Activated CD4-positive, alpha-beta T cell treated with anti-CD3 and anti-CD28 coated beads, Interleukin-2, amount 10 ng/mL, durations not matched to agents 7 days and 5 days (primary cell): ENCODE measurements at regions not wholly inside any gene's neighbourhood (a gene's known extent, or its start where the extent isn't known, plus 50 kb on each side); places are given as distances from the start of the nearest gene placed in this dataset.

ENCODE experiments used
- CTCF ChIA-PET: fragments of 350-600 bp; sonication (Branson Sonifier 250); formaldehyde crosslinking; loops from one replicate; lab custom pipeline; 2021; ENCODE audit warnings: antibody characterized with exemption; lab: Charles Lee
- POLR2A ChIA-PET: fragments of 350-600 bp; sonication (Branson Sonifier 250); formaldehyde crosslinking; loops from one replicate; lab custom pipeline; 2021; ENCODE audit warnings: antibody characterized with exemption; lab: Charles Lee
- DNase-seq: peaks from one replicate; pipeline ENCODE4 v3.0.0-alpha.2; 2020
- H3K27ac Mint-ChIP-seq: one replicate; pipeline ENCODE4 v1.8.0; 2021; ENCODE audit warnings: mild to moderate bottlenecking, moderate library complexity, mixed read lengths
- H3K27me3 Mint-ChIP-seq: one replicate; pipeline ENCODE4 v1.8.0; 2021; ENCODE audit warnings: mixed read lengths
- H3K36me3 Mint-ChIP-seq: one replicate; pipeline ENCODE4 v1.8.0; 2021; ENCODE audit warnings: low read depth, mixed read lengths
- H3K4me1 Mint-ChIP-seq: one replicate; pipeline ENCODE4 v1.8.0; 2021; ENCODE audit warnings: mixed read lengths
- H3K4me3 Mint-ChIP-seq: one replicate; pipeline ENCODE4 v1.8.0; 2021; ENCODE audit warnings: mild to moderate bottlenecking, moderate library complexity, mixed read lengths
- H3K9me3 Mint-ChIP-seq: one replicate; pipeline ENCODE4 v1.8.0; 2021; ENCODE audit warnings: mixed read lengths

- no peak overlapping the region for H3K27ac Mint-ChIP-seq
- no peaks in the 10 kb centered on the region for H3K4me1 Mint-ChIP-seq
- ChIA-PET POLR2A (no interaction called here), CTCF (interaction anchor here (1.1 kb wide), 1 partner anchor 16 kb away, joined by 3 read pairs; no protein-coding TSS in a partner anchor)
- DNase-seq: no peak
- peaks cover 9% of the 10 kb centered on the region for H3K27me3 Mint-ChIP-seq
- no peaks in the 10 kb centered on the region for H3K9me3 Mint-ChIP-seq
- H3K36me3 Mint-ChIP-seq: no peaks in the 10 kb centered on the region
- no peak overlapping the region for H3K4me3 Mint-ChIP-seq
Observed at GRCh38 chr6:100103931-100104330, 109.9 kb upstream of the MCHR2 start.

DNA sequence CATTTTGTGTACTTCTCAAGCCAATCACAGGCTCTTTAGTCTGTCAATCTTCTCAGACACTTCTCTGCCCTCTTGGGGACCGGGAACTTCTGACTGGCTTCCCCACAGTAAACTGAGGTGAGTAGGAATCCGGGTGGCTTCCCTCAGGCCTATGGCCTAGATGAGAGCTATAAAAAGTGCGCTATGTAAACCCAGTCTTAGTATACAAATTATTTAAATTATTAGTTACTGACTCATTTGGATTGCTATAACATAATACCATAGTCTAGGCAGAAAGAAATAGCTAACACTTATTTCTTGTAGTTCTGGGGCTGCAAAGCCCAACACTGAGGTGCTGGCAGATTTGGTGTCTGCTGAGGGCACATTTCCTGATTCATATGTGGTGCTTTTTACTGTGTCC, 109.2 kb upstream of the MCHR2 start:
- ChIA-PET CTCF (interaction anchor here (1.1 kb wide), 1 partner anchor 16 kb away, joined by 3 read pairs; no protein-coding TSS in a partner anchor), POLR2A (no interaction called here)
- Mint-ChIP-seq H3K36me3 (no peaks in the 10 kb centered on the region), H3K27me3 (peaks cover 9% of the 10 kb centered on the region), H3K4me3 (no peak overlapping the region), H3K27ac (no peak overlapping the region), H3K4me1 (no peaks in the 10 kb centered on the region), H3K9me3 (no peaks in the 10 kb centered on the region)
- DNase-seq: no peak

- ChIA-PET POLR2A (no interaction called here), CTCF (no interaction called here)
- no peaks in the 10 kb centered on the region for H3K9me3 Mint-ChIP-seq
- H3K4me1 Mint-ChIP-seq: no peaks in the 10 kb centered on the region
- no peak overlapping the region for H3K4me3 Mint-ChIP-seq
- no peak for DNase-seq
- H3K27ac Mint-ChIP-seq: no peak overlapping the region
- H3K36me3 Mint-ChIP-seq: no peaks in the 10 kb centered on the region
- peaks cover 4% of the 10 kb centered on the region for H3K27me3 Mint-ChIP-seq
Observed at GRCh38 chr6:100101644-100102043, 107.6 kb upstream of the MCHR2 start.

- no peak for DNase-seq
- H3K9me3 Mint-ChIP-seq: no peaks in the 10 kb centered on the region
- H3K4me3 Mint-ChIP-seq: no peak overlapping the region
- no peak overlapping the region for H3K27ac Mint-ChIP-seq
- no peaks in the 10 kb centered on the region for H3K36me3 Mint-ChIP-seq
- no peaks in the 10 kb centered on the region for H3K27me3 Mint-ChIP-seq
- POLR2A ChIA-PET: no interaction called here
- H3K4me1 Mint-ChIP-seq: no peaks in the 10 kb centered on the region
- CTCF ChIA-PET: interaction anchor here (0.8 kb wide), 1 partner anchor 233 kb away, joined by 3 read pairs; no protein-coding TSS in a partner anchor
Observed at GRCh38 chr6:100100776-100101175, 106.8 kb upstream of the MCHR2 start.

DNA sequence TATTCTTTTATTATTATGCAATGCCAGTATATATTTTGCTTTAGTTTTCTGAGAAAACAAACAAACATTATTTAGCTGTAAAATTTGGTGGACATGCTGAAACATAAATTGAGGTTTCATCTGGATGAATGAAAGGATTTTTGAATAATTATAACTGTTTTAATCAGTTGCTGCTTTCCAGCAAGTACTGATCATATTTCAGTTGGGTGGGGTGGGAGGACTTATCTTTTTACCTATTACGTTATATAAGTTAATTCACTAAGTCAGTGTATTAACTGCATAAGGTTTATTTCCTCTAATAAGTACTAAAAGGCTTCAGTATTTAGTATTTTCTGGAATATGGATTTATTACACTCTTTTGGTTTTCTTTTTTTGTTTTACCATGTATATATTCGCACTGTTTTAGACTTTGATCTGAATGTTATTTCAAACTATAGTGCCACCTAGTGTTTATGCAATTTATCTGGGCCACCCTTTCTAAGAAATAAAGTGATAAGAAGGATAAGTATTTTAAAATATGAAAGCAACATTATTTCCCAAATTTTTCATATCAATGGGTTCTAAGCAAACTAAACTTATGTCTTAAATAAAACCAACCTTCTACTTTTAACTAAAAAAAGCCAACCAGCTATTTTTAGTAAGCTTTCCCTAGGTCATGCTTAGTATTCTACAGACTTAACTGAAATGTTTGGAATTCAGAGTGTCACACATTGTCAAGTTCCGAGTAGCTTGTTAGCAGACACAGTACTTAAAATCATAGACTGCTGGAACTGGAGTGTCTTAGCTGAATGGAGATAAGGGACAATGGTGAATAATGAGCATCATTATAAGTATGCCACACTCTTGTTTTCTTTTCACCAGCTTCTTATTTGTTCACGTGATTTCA, 105.4 kb upstream of the MCHR2 start:
- no peaks in the 10 kb centered on the region for H3K36me3 Mint-ChIP-seq
- no peak overlapping the region for H3K27ac Mint-ChIP-seq
- H3K27me3 Mint-ChIP-seq: no peaks in the 10 kb centered on the region
- no peaks in the 10 kb centered on the region for H3K4me1 Mint-ChIP-seq
- DNase-seq: no peak
- POLR2A ChIA-PET: no interaction called here
- H3K9me3 Mint-ChIP-seq: no peaks in the 10 kb centered on the region
- H3K4me3 Mint-ChIP-seq: no peak overlapping the region
- CTCF ChIA-PET: no interaction called here

GRCh38 chr6:100096936-100097335, 102.9 kb upstream of the MCHR2 start:
- ChIA-PET CTCF (interaction anchor here (0.6 to 1.1 kb wide), 2 partner anchors 28 to 229 kb away, joined by 3 to 4 read pairs; no protein-coding TSS in a partner anchor), POLR2A (no interaction called here)
- Mint-ChIP-seq H3K4me1 (no peaks in the 10 kb centered on the region), H3K36me3 (no peaks in the 10 kb centered on the region), H3K27me3 (no peaks in the 10 kb centered on the region), H3K27ac (no peak overlapping the region), H3K4me3 (no peak overlapping the region), H3K9me3 (no peaks in the 10 kb centered on the region)
- no peak for DNase-seq

DNA sequence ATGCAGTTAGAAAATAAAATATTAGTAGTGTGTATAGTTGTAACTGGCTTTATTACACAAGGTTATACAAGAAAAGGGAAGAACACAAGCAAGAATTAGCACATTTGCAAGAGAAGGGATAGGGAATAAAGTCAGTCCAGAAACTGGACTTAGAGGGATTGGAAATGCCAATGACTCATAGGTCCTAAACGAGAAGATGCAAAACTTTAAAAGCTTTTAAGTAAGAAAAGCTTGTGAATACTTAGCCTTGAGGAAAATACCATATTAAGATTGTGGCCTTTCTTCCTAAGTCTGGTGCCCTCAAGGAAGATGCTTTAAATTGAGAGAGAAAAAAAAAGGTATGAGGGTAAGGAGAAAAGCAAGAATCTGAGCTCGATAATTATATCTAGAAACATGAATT, 102.3 kb upstream of the MCHR2 start:
- H3K4me1 Mint-ChIP-seq: no peaks in the 10 kb centered on the region
- no peak overlapping the region for H3K4me3 Mint-ChIP-seq
- no peaks in the 10 kb centered on the region for H3K36me3 Mint-ChIP-seq
- POLR2A ChIA-PET: no interaction called here
- no peak for DNase-seq
- H3K9me3 Mint-ChIP-seq: no peaks in the 10 kb centered on the region
- H3K27ac Mint-ChIP-seq: no peak overlapping the region
- CTCF ChIA-PET: no interaction called here
- no peaks in the 10 kb centered on the region for H3K27me3 Mint-ChIP-seq

DNA sequence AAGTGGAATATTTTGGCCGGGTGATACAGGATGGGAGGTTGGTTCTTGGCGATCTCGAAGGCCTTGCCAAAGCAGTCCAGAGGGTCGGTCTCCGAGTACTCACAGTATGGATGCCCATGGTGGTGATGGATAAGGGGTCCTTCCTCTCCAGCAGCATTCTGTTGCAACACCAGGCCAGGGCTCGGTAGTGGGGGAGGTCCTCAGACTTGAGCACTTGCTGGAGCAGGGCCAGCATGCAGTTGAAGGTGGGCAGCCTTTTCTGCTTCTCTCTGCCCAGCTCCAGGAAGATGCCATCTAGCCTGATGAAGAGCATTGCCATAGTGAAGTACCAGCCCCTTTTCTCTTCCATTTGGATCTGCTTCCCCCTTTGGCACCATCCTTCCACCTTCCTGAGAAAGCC, 99.4 kb upstream of the MCHR2 start:
- Mint-ChIP-seq H3K36me3 (no peaks in the 10 kb centered on the region), H3K9me3 (no peaks in the 10 kb centered on the region), H3K4me1 (no peaks in the 10 kb centered on the region), H3K27me3 (no peaks in the 10 kb centered on the region), H3K4me3 (no peak overlapping the region), H3K27ac (no peak overlapping the region)
- POLR2A ChIA-PET: no interaction called here
- no peak for DNase-seq
- CTCF ChIA-PET: no interaction called here

DNA sequence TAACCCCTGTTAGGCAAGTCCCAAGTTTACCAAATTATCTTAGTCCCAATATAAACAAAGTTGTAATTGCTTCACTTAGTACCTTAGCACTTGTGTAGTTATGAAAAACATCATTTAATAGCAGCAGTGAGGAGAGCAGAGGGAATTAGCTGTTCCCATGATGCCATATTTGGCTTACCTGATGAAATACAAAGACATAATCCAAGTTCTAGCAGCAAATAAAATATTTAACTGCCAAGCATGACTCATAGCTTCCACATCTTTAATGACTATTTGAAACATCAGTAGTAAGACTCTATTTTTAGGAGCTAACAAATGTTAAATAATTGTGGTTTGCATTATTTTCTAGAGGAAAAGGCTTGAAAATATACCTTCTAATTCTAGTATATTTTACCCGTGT, 94.0 kb upstream of the MCHR2 start:
- Mint-ChIP-seq H3K36me3 (no peaks in the 10 kb centered on the region), H3K27ac (no peak overlapping the region), H3K4me3 (no peak overlapping the region), H3K9me3 (no peaks in the 10 kb centered on the region), H3K4me1 (no peaks in the 10 kb centered on the region), H3K27me3 (no peaks in the 10 kb centered on the region)
- ChIA-PET POLR2A (no interaction called here), CTCF (interaction anchor here (1.2 kb wide), 1 partner anchor 16 kb away, joined by 3 read pairs; no protein-coding TSS in a partner anchor)
- no peak for DNase-seq

DNA sequence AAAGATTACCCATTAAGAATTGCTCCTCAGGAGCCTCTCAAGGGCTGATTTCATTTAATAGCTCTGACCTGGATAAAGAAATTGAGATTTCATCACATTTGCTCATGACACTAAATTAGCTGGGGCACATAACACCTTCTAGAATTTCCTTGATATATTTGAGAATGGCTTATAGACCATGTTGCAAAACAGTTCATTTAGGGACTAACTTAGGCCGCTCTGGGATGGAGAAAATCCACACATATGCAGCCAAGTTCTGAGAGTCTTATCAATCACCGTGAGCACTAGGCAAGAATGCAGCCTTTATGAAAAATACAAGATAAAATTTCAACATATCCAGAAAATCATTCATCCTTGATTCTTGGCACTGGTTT, 91.0 kb upstream of the MCHR2 start:
- no peaks in the 10 kb centered on the region for H3K9me3 Mint-ChIP-seq
- H3K36me3 Mint-ChIP-seq: no peaks in the 10 kb centered on the region
- H3K27me3 Mint-ChIP-seq: no peaks in the 10 kb centered on the region
- H3K4me3 Mint-ChIP-seq: no peak overlapping the region
- DNase-seq: no peak
- ChIA-PET POLR2A (no interaction called here), CTCF (no interaction called here)
- no peaks in the 10 kb centered on the region for H3K4me1 Mint-ChIP-seq
- H3K27ac Mint-ChIP-seq: no peak overlapping the region

DNA sequence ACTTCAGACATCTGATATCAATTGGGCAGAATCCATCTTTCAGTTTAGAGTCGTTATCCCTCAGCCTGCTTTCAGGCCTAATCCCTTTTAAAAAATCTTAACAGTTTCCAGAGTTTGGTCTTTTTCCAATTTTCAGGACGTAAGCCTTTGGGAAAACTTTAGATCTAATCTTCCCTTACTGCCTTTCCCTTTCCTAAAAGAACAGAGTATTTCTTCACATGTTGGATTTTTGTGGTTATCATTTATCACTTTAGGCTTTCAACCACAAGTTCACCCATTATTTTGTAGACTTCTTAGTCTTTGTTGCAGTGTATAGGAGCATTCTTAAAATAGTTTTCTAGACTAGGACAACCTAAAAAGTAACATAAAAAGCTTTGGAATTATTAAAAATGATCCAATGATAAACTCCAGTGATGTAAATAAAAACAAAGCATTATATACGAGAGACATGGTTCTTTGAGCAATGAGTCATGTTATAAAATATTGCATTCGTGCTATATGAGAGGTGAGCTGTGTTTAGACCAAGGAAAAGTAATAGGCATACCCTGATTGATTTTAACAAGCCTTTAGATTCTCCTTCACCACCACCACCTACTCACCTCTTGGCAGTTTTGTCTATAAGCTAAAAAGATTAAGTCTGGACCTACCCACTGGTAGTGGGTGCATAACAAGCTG, 90.4 kb upstream of the MCHR2 start:
- H3K36me3 Mint-ChIP-seq: no peaks in the 10 kb centered on the region
- POLR2A ChIA-PET: no interaction called here
- H3K4me1 Mint-ChIP-seq: no peaks in the 10 kb centered on the region
- H3K27me3 Mint-ChIP-seq: no peaks in the 10 kb centered on the region
- no peak for DNase-seq
- H3K9me3 Mint-ChIP-seq: no peaks in the 10 kb centered on the region
- H3K4me3 Mint-ChIP-seq: no peak overlapping the region
- no peak overlapping the region for H3K27ac Mint-ChIP-seq
- CTCF ChIA-PET: no interaction called here

- Mint-ChIP-seq H3K4me1 (no peaks in the 10 kb centered on the region), H3K4me3 (no peak overlapping the region), H3K9me3 (no peaks in the 10 kb centered on the region), H3K36me3 (no peaks in the 10 kb centered on the region), H3K27ac (no peak overlapping the region), H3K27me3 (peaks cover 5% of the 10 kb centered on the region)
- ChIA-PET CTCF (no interaction called here), POLR2A (no interaction called here)
- no peak for DNase-seq
Observed at GRCh38 chr6:100078509-100078908, 84.5 kb upstream of the MCHR2 start.

DNA sequence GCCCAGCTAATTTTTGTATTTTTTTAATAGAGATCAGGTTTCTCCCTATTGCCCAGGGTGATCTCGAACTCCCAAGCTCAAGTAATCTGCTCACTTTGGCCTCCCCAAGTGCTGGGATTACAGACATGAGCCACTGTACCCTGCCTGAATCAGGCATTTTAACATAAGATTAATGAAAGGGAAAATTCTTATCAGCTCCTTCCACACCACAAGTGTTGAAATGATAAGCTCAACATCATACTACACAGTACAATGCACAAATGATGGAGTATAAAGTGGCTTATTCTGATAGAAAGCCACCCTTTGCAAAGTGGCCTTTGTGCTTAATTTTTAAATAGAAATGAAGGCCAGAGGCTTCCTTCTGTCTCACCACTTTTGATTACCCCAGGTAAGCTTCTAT, 71.3 kb upstream of the MCHR2 start:
- CTCF ChIA-PET: no interaction called here
- Mint-ChIP-seq H3K27me3 (peaks cover 5% of the 10 kb centered on the region), H3K27ac (no peak overlapping the region), H3K4me3 (no peak overlapping the region), H3K36me3 (no peaks in the 10 kb centered on the region), H3K4me1 (no peaks in the 10 kb centered on the region), H3K9me3 (peaks cover 8% of the 10 kb centered on the region)
- POLR2A ChIA-PET: no interaction called here
- no peak for DNase-seq
